ENCODE measurements at regions not wholly inside any gene's neighbourhood (a gene's known extent, or its start where the extent isn't known, plus 50 kb on each side); places are given as distances from the start of the nearest gene placed in this dataset.

DNA sequence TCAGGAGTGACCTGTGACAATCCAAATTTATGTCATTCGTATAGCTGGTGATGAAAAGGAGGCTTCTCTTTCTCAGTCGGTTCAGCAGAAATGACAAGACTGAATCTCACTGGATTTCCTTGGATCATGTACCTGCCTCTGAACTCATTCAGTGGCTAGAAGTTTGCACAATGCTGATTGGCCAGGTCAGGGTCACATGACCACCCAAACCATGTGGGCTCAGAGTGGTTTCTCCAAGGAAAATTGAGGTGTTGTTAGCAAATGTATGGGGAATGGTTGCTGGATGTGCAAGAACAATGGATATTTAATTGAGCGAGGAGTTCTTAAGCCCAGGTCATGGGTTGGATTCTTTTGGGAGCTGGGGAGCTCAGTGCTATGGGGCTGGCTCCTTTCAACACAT lies 227.5 kb downstream of the AACS start:
- ATAC-seq (no peak), DNase-seq (ENCODE audit: low spot score) (no peak)
- intact Hi-C loops (cut with DNase I) = no loop called here

DNA sequence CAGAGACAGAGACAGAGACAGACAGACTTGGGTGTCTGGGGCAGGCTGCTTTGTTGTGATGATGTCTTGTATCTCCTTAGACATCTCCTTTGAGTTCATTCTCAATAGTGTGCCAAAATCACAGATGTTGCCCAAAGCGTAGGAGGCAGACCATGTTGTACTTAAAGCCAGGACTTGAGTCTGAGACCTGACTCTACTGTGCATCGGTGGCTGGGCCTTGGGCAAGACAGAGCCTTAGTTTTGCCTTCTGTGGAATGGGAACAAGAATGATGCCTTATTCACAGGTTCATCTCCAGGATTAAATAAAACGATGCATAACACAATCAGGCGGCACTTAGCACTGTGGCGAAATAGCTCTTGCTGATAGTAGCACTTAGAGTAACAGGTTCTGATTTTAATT lies 230.3 kb downstream of the AACS start:
- intact Hi-C loops (cut with DNase I) = no loop called here

DNA sequence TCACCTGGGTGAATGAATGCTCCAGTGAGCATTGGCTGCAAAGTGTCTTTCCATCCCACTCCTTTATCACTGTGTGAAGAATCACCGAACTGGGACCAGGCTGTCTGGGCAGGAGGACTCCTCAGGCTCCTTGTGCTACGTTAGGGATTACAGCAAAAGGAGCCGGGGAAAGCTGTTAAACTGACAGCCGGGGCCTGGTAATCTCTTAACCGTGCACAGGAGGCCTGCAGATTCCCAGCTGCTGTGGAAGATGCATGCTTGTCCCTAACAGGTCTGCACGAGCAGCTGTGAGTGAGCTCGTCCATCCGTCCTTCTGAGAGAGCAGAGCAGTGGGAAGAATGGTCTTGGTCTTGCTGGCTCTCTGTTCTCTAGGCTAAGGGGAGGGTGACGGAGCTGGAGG lies 231.5 kb downstream of the AACS start:
- ATAC-seq (no peak), DNase-seq (ENCODE audit: low spot score) (no peak)
- intact Hi-C loops (cut with DNase I) = no loop called here

More for the DNA sequence above, 230.3 kb downstream of the AACS start:
- DNase-seq (ENCODE audit: low spot score) = no peak
- no peak for ATAC-seq

DNA sequence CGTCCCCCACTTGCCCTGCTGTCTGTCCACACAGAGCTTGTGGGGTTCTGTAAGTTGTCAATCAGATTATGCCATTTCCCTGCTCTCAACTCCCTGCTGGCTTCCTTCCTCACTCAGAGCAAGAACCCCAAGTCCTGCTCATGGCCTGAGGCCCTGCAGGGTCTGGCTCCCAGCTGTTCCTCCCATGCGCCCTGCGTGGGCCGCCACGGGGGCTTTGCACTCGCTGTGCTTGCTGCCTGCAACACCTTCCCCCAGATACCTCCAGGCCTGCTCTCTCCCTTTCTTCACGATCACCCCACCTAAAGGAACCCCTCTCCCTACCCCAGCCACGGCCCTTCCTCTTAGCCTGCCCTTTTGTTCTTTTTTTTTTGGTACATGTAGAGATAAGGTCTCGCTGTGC lies 234.6 kb downstream of the AACS start:
- ATAC-seq = no peak
- no peak for DNase-seq (ENCODE audit: low spot score)
- intact Hi-C loops (cut with DNase I) = no loop called here

DNA sequence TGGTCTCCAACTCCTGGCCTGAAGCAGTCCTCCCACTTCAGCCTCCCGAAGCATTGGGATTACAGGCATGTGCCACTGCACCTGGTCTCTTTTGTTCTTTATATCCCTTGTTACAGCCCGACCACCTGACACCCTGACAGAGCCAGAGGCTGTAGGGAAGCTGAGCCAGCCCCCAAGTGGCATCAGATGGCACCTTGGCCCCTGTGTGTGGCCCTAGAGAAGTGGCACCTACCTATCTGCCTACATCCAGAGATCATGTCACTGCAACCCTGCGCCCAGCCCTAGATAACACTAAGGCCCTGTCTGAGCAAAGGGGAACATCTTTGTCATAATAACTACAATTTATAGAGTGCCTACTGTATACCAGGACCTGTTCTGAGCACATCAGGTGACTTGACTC lies 235.0 kb downstream of the AACS start:
- DNase-seq (ENCODE audit: low spot score) = no peak
- ATAC-seq = no peak
- intact Hi-C loops (cut with DNase I) = no loop called here

DNA sequence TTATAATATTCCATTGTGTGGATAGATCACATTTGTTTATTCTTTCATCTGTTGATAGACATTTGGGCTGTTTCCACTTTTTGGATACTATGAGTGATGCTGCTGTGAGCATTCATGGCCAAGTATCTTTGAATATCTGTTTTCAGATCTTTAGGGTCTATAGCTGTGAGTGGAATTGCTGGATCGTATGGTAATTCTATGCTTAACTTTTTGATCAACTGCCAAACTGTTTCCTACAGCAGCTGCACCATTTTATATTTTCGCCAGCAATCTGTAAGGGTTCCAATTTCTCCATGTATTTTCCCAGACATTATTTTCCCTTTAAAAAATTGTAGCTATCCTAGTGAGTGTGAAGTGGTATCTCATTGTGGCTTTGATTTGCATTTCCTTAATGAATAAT lies 238.1 kb downstream of the AACS start:
- ATAC-seq (no peak), DNase-seq (ENCODE audit: low spot score) (no peak)
- intact Hi-C loops (cut with DNase I) = no loop called here

DNA sequence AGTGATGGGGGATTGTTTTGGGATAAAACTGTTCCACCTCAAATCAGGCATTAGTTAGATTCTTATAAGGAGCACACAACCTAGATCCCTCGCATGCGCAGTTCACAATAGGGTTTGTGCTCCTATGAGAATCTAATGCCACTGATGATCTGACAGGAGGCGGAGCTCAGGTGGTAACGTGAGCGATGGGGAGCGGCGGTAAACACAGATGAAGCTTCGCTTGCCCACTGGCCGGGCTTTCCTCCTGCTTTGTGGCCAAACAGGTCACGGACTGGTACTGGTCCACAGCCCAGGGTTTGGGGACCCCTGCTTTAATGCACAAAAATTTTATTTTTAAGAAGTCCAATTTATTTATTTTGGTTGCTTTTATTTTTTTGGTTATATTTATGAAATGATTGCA lies 238.8 kb downstream of the AACS start:
- intact Hi-C loops (cut with DNase I) = no loop called here
- no peak for ATAC-seq
- DNase-seq (ENCODE audit: low spot score) = no peak

DNA sequence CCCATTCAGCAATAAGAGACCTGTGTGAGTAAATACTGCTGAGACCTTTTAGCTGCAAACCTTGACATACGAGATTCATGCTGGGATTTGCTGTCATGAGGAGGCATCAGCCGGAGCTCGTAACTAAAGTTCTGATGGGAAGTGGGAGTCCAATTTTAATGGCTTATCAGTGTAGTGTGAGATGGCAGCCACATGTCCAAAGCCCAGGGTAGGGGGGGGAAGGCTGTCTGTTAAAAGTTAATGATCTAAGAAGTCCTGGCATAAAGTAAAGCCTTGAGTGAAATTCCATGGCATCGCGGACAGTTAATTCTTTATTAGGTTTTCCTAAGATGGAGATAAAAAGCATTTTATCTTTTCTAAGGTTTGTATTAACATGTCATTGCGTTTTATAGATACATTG lies 240.0 kb downstream of the AACS start:
- intact Hi-C loops (cut with DNase I) = no loop called here
- DNase-seq (ENCODE audit: low spot score) (no peak), ATAC-seq (no peak)

DNA sequence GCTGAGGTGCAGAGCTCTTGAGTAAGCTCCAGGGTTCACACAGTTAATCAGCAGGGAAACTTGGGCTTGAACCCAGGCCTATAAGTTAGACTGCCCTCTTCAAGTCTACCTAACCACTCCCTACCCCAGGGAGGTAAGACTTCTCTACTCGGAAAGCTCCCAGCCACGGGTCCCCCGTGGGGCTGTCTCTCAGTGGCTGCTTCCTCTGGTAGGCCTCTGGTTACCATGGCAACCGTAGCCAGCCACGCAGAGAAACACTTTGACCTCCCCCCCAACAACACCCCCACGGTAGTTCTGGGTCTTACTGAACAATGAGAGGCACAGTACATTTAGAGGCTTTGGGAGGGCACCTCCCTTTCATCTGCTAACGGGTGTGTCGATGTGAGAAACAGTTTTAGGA lies 245.2 kb downstream of the AACS start:
- intact Hi-C loops (cut with DNase I) = no loop called here
- DNase-seq (ENCODE audit: low spot score) (no peak), ATAC-seq (no peak)

DNA sequence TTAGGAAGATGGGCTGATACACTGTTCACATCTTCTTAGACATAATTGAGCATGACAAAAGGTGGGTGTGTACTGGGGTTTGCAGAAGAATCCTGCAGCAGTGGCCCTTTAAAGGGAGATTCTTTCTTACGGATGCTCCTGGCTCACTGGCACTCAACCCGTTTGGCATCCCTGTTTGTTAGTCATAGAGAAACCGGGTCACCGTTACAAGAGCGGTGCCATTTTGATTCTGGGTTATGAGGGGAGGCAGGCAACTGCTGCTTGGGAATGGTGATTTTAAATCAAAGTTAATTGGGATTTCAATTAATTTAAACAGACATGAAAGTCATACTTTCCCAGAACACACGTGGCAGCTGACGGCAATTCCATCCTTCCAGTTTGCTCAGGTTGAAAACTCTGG lies 245.8 kb downstream of the AACS start:
- no peak for DNase-seq (ENCODE audit: low spot score)
- ATAC-seq = no peak

DNA sequence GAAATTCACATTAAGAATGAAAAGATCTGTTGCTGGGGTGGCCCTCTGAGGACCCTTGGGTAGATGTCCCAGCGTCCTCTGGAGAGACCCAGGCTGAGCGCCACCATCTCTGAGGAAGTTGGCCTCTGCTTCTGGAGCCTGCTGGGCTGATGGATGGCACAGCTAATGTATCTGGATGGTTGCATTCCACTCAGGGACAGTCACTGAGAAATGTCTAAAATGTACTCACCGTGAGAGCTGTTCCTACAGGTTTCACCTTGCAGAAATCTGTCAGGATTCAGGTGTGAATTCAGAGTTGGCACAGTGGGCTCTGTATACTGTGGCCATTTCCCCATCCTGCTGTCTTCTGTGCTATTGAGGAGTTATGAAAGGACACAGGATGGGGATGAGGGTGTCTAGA lies 247.2 kb downstream of the AACS start:
- ATAC-seq = no peak
- no peak for DNase-seq (ENCODE audit: low spot score)
- intact Hi-C loops (cut with DNase I) = no loop called here

More for the DNA sequence above, 245.8 kb downstream of the AACS start:
- intact Hi-C loops (cut with DNase I) = no loop called here

DNA sequence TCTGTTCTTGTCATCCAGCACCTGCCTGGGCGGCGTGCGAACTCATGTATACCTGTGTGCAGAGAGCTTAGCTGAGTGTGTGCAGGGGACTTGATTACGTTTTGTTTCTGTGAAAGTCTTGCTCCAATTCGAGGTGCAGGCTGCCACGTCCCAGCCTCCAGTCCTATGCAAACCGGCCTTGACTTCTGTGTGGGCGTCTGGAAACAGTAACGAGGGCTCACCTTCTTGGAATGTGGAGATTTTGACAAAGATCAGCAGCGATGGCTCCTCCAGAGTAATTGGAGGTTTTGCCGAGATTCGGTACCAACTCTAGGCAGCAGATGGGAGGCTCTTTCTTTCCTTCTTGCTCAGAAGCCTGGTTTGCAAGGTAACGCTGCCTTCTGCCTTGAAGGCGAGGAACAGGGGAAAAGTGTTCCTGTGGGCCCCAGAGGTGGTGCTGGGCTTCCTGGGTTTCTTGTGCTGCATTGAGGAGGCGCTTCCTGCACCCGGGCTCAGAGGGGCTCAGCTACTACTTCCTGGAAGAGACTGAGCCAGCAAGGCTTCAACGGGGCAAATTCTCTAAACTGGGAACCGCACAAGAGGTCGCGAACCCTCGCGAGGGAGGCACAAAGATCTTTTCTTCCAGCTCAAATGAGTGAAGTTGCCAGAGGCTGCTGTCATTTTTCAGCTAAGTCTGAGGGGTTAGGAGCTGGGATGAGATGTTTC lies 249.0 kb downstream of the AACS start:
- intact Hi-C loops (cut with DNase I) = no loop called here
- ATAC-seq (peak; percentile 30), DNase-seq (ENCODE audit: low spot score) (no peak)

DNA sequence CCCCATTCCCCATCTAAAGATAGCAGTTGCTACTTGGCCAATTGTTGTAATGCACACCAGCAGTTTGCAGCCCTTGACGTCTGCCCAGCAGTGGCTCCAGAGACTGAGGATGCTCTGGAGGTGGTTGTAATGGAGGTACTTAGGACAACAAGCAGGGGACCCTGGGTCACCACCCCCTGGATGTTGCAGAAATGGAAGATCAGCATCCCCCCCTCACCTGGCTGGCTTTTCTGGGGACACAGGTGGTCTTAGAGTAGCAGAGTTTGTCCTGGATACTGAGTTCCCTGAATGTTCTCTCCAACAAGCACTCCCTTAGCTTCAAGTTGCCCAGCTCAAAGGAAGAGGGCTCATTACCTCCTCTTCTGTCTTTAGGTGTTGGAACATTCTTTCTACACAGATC lies 250.5 kb downstream of the AACS start:
- no peak for ATAC-seq
- intact Hi-C loops (cut with DNase I) = no loop called here
- DNase-seq (ENCODE audit: low spot score) = no peak

DNA sequence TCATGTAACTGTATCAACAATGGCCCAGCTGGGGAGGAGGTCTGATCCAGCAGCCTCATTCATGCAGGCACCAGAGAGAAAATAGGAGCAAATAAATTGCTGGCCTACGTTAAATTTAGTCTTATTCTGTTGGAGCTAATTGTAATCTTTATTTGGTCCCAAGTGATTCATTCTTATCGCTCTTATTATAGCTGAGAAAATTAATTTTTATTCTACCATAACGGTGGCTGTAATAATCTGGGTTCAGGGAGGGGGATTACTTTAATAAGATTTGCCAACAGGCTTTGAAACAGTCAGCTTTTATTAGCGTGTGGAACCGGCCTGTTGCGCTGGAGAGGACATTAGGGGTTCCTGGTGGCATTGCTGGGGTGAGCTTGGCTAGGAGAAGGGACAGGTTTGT lies 254.9 kb downstream of the AACS start:
- ATAC-seq (no peak), DNase-seq (ENCODE audit: low spot score) (no peak)
- intact Hi-C loops (cut with DNase I) = no loop called here

DNA sequence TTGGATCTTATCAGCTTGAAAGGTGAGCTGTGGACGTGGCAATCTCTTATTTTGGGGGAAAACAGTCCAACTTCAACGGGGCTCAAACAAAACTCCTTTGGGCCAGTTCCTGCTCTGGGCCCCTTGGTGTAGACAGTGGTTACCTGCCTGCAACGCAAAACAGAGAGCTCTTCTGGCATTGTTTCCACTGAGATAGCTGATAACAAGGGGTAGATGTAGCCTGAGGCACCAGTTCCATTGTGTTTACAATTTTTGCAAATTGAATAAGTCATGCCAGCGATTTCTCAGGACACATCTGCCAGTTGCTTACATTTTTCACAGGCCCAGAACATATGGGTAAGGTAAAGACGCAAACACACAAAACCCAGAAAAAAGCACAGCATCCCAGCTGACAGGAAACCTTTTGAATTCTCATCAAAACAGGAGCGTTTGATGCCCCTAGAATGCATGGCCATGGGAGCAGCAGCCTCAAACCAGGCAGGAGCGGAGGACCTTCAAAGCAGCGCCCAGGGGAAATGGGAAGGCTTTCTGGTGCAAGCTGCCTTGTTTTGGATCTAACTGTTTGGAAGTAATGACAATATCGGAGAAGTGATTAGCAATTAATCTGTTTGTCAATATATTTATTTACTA lies 259.7 kb downstream of the AACS start:
- ATAC-seq (no peak), DNase-seq (ENCODE audit: low spot score) (no peak)
- intact Hi-C loops (cut with DNase I) = no loop called here

DNA sequence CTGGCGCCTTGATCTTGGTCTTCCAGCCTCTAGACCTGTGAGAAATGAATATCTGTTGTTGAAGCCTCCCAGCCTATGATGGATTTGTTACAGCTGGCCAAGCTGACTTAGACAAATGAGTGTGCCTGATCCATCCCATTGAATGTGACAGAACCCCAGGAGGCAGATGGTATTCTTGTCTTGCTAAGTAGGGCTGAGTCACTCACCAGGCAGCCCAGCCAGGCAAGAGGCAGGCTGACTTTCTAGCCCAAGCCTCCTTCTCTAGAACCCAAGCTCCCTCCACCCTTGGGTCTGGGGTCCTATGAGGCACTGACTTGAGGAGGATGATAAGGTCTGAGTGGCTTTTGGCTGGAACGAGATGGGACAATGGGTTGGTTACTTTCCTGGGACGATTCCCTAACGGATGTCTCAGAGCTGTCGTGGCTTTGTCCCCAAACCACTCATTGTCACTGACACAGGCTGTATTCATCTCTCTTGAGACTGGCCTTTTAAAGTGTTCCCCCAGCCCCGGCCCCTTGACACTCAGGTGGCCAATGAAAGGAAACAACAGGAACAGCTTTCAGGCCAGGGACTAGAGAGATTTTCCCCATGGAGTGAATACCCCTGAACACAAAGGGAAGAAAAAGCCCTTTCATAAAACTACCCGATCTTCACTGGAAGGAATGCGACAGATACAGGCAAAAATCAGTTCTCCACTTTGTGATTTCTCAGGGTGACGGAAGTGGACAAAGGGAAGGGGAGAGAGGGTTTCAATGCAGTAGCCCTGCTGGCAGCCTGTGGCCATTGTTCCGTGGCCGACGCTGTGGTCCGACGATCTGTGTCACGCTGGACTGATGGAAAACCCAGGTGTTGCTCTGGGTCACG lies 264.2 kb downstream of the AACS start:
- intact Hi-C loops (cut with DNase I) = no loop called here
- DNase-seq (ENCODE audit: low spot score) (no peak), ATAC-seq (no peak)

DNA sequence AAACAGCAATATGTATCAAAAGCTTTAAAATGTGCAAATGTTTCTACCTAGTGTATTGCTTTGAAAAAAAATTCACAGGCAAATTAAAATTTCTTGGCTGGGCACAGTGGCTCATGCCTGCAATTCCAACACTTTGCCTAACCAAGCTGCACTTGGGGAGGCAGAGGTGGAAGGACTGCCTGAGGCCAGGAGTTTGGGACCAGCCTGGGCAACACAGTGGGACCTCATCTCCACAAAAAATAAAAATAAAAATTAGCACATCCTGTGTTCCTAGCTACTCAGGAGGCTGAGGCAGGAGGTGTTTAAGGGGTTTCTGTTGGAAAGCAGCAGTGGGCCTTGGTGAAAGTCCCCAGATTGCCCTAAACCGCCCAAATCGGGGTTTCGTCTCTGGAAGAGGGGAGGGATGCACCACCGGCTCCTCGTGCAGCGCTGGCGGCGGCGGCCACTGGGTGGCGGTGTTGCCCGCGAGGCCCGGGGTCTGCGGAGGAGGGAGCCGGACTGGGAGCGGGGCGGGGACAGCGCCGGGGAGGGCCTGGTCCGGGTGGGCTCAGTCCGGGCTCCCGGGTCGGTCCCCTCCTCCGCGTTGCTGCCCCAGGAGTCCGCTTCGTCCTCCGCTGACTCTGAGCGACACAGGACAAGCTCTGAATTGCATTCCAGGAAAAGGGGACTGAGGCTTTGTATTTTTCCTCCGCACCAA lies 265.6 kb downstream of the AACS start:
- intact Hi-C loops (cut with DNase I) = no loop called here
- peak; percentile 92 for ATAC-seq
- peak; percentile 85 for DNase-seq (ENCODE audit: low spot score)

DNA sequence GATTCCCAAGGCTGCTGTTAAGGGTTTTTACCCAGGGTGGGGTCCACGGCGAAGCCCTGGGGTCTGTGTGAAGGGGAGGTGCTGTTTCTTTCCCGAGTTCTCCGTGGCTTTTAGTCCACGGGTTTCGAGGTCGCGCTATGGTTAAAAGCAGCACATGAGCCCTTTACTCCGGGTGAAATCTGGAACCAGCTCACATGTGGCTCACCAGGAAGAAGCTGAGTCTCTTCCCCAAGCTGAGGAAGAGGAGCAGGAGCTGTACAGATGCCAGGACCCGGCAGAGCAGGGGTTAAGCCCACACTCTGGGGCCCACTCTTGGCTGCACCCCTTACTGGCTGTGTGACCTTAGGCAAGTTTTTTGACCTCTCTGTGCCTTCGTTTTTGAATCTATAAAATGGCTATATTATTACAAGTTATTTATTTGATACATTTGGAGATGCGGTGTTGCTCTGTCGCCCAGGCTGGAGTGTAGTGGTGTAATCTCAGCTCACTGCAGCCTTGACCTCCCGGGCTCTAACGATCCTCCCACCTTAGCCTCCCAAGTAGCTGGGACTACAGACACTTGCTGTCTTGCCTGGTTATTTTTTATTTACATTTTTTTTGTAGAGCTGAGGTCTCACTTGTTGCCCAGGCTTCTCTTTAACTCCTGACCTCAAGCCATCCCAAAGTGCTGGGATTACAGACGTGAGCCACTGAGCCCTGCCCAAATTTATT lies 266.3 kb downstream of the AACS start:
- intact Hi-C loops (cut with DNase I) = no loop called here
- DNase-seq (ENCODE audit: low spot score) = no peak
- peak; percentile 35 for ATAC-seq

DNA sequence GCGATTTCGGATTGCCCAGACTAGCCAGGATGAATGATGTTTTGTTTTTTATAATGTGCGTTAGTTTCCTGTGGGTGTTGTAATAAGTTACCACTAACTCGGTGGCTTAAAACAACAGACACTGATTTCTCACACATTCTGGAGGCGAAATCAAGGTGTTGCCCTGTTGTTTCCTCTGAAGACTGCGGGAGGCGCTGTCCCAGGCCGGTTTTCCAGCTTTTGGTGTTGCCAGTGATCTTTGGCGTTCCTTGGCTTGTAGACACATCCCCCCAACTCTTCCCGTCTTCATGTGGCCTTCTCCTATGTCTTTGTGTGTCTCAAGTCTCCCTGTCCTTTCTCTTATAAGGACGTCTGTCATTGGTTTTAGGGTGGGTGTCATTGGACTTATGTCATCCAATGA lies 267.7 kb downstream of the AACS start:
- ATAC-seq (no peak), DNase-seq (ENCODE audit: low spot score) (no peak)
- intact Hi-C loops (cut with DNase I) = no loop called here

All from sciatic nerve (tissue), 2 donors.